Large intestine (tissue), 3 donors: ENCODE measurements at regions not wholly inside any gene's neighbourhood (a gene's known extent, or its start where the extent isn't known, plus 50 kb on each side); places are given as distances from the start of the nearest gene placed in this dataset.
"Not testable (repeated sequence)": the region's sequence is repeated elsewhere in the genome, so short reads cannot be mapped to it uniquely, and the experiment has no call there.

ENCODE experiments used
- DNase-seq, 2 donors: peaks; one replicate each; pipeline versions ENCODE4 v3.0.0 to v3.0.0-alpha.2; 2013
- H3K27ac ChIP-seq: one replicate; pipeline ENCODE4 v1.5.1; 2013; ENCODE audit warnings: low read length
- H3K27me3 ChIP-seq: 2 replicates; pipeline ENCODE4 v1.6.1; 2013; ENCODE audit warnings: low read length; ENCODE audit not compliant: control insufficient read depth, insufficient read depth
- H3K36me3 ChIP-seq: 2 replicates; pipeline ENCODE4 v1.6.1; 2013; ENCODE audit warnings: low read length; ENCODE audit not compliant: control insufficient read depth, insufficient read depth
- H3K4me1 ChIP-seq: one replicate; pipeline ENCODE4 v1.6.1; 2013; ENCODE audit warnings: low read length; ENCODE audit not compliant: control insufficient read depth, insufficient read depth
- H3K4me3 ChIP-seq: one replicate; pipeline ENCODE4 v1.5.1; 2013; ENCODE audit warnings: low read length
- H3K9me3 ChIP-seq: one replicate; pipeline ENCODE4 v1.6.1; 2013; ENCODE audit warnings: mild to moderate bottlenecking, low read depth, low read length, moderate library complexity; ENCODE audit not compliant: control insufficient read depth
- WGBS: methylation state at CpG from one replicate; pipeline ENCODE4 v1.1.5; 2013; ENCODE audit warnings: low lambda C conversion rate; ENCODE audit not compliant: insufficient coverage; 5-methylcytosine and 5-hydroxymethylcytosine counted together

- H3K4me3 ChIP-seq = no peak overlapping the region
- no peak for DNase-seq
Observed at GRCh38 chr12:68984796-68985573, 52.0 kb upstream of the CPM start.

GRCh38 chr12:68997526-68997925 lies 64.6 kb upstream of the CPM start:
- H3K4me1 ChIP-seq, DNase-seq, H3K27ac ChIP-seq, H3K4me3 ChIP-seq, H3K27me3 ChIP-seq, H3K9me3 ChIP-seq, H3K36me3 ChIP-seq: not testable (repeated sequence)
- WGBS = no CpG with 5 or more reads among the region's 4 CpGs

More at GRCh38 chr12:68984796-68985573, 52.0 kb upstream of the CPM start:
- Histone ChIP-seq H3K36me3 (no peaks in the 10 kb centered on the region), H3K4me1 (no peaks in the 10 kb centered on the region), H3K27ac (no peak overlapping the region), H3K9me3 (peaks cover 7% of the 10 kb centered on the region), H3K27me3 (no peaks in the 10 kb centered on the region)
- 100% methylated on average over 1 of the region's 8 CpGs for WGBS

- H3K36me3 ChIP-seq = no peaks in the 10 kb centered on the region
- H3K4me1 ChIP-seq = peaks cover 10% of the 10 kb centered on the region
- H3K4me3 ChIP-seq = no peak overlapping the region
- H3K9me3 ChIP-seq = peaks cover 4% of the 10 kb centered on the region
- 80% methylated on average over 1 of the region's 1 CpG for WGBS
- DNase-seq = no peak
- no peak overlapping the region for H3K27ac ChIP-seq
- H3K27me3 ChIP-seq = no peaks in the 10 kb centered on the region
Observed at GRCh38 chr12:68998041-68998440, 65.1 kb upstream of the CPM start.

- no peak overlapping the region for H3K27ac ChIP-seq
- no peaks in the 10 kb centered on the region for H3K36me3 ChIP-seq
- H3K4me3 ChIP-seq = no peak overlapping the region
- H3K4me1 ChIP-seq = peaks cover 10% of the 10 kb centered on the region
- DNase-seq = no peak
- 93% methylated on average over 3 of the region's 3 CpGs for WGBS
- H3K9me3 ChIP-seq = peaks cover 4% of the 10 kb centered on the region
- H3K27me3 ChIP-seq = no peaks in the 10 kb centered on the region
Observed at GRCh38 chr12:69000074-69000473, 67.1 kb upstream of the CPM start.

GRCh38 chr12:69000540-69001243 lies 67.7 kb upstream of the CPM start:
- no CpG with 5 or more reads among the region's 2 CpGs for WGBS
- DNase-seq = peak in 1 of 2 donors; percentile 46
- H3K9me3 ChIP-seq = peaks cover 4% of the 10 kb centered on the region
- no peaks in the 10 kb centered on the region for H3K27me3 ChIP-seq
- no peak overlapping the region for H3K4me3 ChIP-seq
- H3K4me1 ChIP-seq = peaks cover 10% of the 10 kb centered on the region
- peak overlapping the region; percentile 48 for H3K27ac ChIP-seq
- H3K36me3 ChIP-seq = no peaks in the 10 kb centered on the region

GRCh38 chr12:69001251-69001650 lies 68.3 kb upstream of the CPM start:
- WGBS = no CpG with 5 or more reads among the region's 3 CpGs
- Histone ChIP-seq H3K4me1 (peaks cover 10% of the 10 kb centered on the region), H3K27me3 (no peaks in the 10 kb centered on the region), H3K36me3 (no peaks in the 10 kb centered on the region), H3K27ac (peak overlapping the region; percentile 48), H3K9me3 (peaks cover 4% of the 10 kb centered on the region), H3K4me3 (no peak overlapping the region)
- peak; percentile 47 to 74 for DNase-seq

GRCh38 chr12:69002969-69003368 lies 70.0 kb upstream of the CPM start:
- no peak overlapping the region for H3K4me3 ChIP-seq
- DNase-seq = no peak
- no peaks in the 10 kb centered on the region for H3K36me3 ChIP-seq
- H3K9me3 ChIP-seq = peaks cover 4% of the 10 kb centered on the region
- WGBS = 100% methylated on average over 1 of the region's 4 CpGs
- H3K27ac ChIP-seq = no peak overlapping the region
- peaks cover 20% of the 10 kb centered on the region for H3K4me1 ChIP-seq
- H3K27me3 ChIP-seq = no peaks in the 10 kb centered on the region

- Histone ChIP-seq H3K9me3 (peaks cover 4% of the 10 kb centered on the region), H3K27ac (no peak overlapping the region), H3K4me1 (peaks cover 20% of the 10 kb centered on the region), H3K4me3 (no peak overlapping the region), H3K27me3 (no peaks in the 10 kb centered on the region), H3K36me3 (no peaks in the 10 kb centered on the region)
- no peak for DNase-seq
- WGBS = no CpG with 5 or more reads among the region's 2 CpGs
Observed at GRCh38 chr12:69003991-69004390, 71.0 kb upstream of the CPM start.

GRCh38 chr12:69007101-69007854 lies 74.3 kb upstream of the CPM start:
- 44% methylated on average over 1 of the region's 9 CpGs for WGBS
- Histone ChIP-seq H3K27me3 (no peaks in the 10 kb centered on the region), H3K9me3 (no peaks in the 10 kb centered on the region), H3K27ac (no peak overlapping the region), H3K36me3 (no peaks in the 10 kb centered on the region), H3K4me1 (peaks cover 10% of the 10 kb centered on the region), H3K4me3 (no peak overlapping the region)
- DNase-seq = peak; percentile 27 to 62

GRCh38 chr12:69007855-69008351 lies 74.9 kb upstream of the CPM start:
- Histone ChIP-seq H3K4me1 (peaks cover 10% of the 10 kb centered on the region), H3K4me3 (no peak overlapping the region), H3K27me3 (no peaks in the 10 kb centered on the region), H3K27ac (no peak overlapping the region), H3K9me3 (no peaks in the 10 kb centered on the region), H3K36me3 (no peaks in the 10 kb centered on the region)
- 91% methylated on average over 1 of the region's 5 CpGs for WGBS
- DNase-seq = no peak
